ENCODE measurements at regions not wholly inside any gene's neighbourhood (a gene's known extent, or its start where the extent isn't known, plus 50 kb on each side); places are given as distances from the start of the nearest gene placed in this dataset.

- DNase-seq (ENCODE audit: low read depth), result no peak
- no peak for TF ChIP-seq CTCF (IDR thresholded peaks at IDR 0.05; ENCODE audit: control insufficient read depth, extremely low read depth, insufficient read depth)
- no peak overlapping the region for H3K4me3 ChIP-seq (ENCODE audit: low read depth, low read length)
Measured at GRCh38 chr2:53429901-53430300, 337.7 kb upstream of the CHAC2 start.

GRCh38 chr2:53424902-53425301 is 342.7 kb upstream of the CHAC2 start:
- no peak overlapping the region for H3K4me3 ChIP-seq (ENCODE audit: low read depth, low read length)
- TF ChIP-seq CTCF (IDR thresholded peaks at IDR 0.05; ENCODE audit: control insufficient read depth, extremely low read depth, insufficient read depth), result no peak
- no peak for DNase-seq (ENCODE audit: low read depth)

GRCh38 chr2:53423465-53423864 is 344.1 kb upstream of the CHAC2 start:
- no peak overlapping the region for H3K4me3 ChIP-seq (ENCODE audit: low read depth, low read length)
- DNase-seq (ENCODE audit: low read depth), result no peak
- no peak for TF ChIP-seq CTCF (IDR thresholded peaks at IDR 0.05; ENCODE audit: control insufficient read depth, extremely low read depth, insufficient read depth)

- peak; percentile 15 for DNase-seq (ENCODE audit: low read depth)
- H3K4me3 ChIP-seq (ENCODE audit: low read depth, low read length), result no peak overlapping the region
- TF ChIP-seq CTCF (IDR thresholded peaks at IDR 0.05; ENCODE audit: control insufficient read depth, extremely low read depth, insufficient read depth), result peak; percentile 64
Measured at GRCh38 chr2:53422979-53423378, 344.6 kb upstream of the CHAC2 start.

GRCh38 chr2:53417385-53417784 is 350.2 kb upstream of the CHAC2 start:
- TF ChIP-seq CTCF (IDR thresholded peaks at IDR 0.05; ENCODE audit: control insufficient read depth, extremely low read depth, insufficient read depth), result no peak
- H3K4me3 ChIP-seq (ENCODE audit: low read depth, low read length), result no peak overlapping the region
- no peak for DNase-seq (ENCODE audit: low read depth)

- no peak overlapping the region for H3K4me3 ChIP-seq (ENCODE audit: low read depth, low read length)
- no peak for TF ChIP-seq CTCF (IDR thresholded peaks at IDR 0.05; ENCODE audit: control insufficient read depth, extremely low read depth, insufficient read depth)
- no peak for DNase-seq (ENCODE audit: low read depth)
Measured at GRCh38 chr2:53407363-53408080, 360.1 kb upstream of the CHAC2 start.

All from LNCaP clone FGC (cell line).